ENCODE measurements at regions not wholly inside any gene's neighbourhood (a gene's known extent, or its start where the extent isn't known, plus 50 kb on each side); places are given as distances from the start of the nearest gene placed in this dataset.
"Not testable (repeated sequence)": the region's sequence is repeated elsewhere in the genome, so short reads cannot be mapped to it uniquely, and the experiment has no call there.

GRCh38 chr7:50251765-50252164, 52.8 kb upstream of the IKZF1 start:
- no peak overlapping the region for H3K4me3 ChIP-seq (ENCODE audit: low read length)
- no peaks in the 10 kb centered on the region for H3K27me3 ChIP-seq (ENCODE audit: insufficient read depth, low read length)
- peaks cover 8% of the 10 kb centered on the region for H3K9me3 ChIP-seq (ENCODE audit: low read depth, low read length)
- H3K4me1 ChIP-seq (ENCODE audit: insufficient read depth, low read length) = no peaks in the 10 kb centered on the region

DNA sequence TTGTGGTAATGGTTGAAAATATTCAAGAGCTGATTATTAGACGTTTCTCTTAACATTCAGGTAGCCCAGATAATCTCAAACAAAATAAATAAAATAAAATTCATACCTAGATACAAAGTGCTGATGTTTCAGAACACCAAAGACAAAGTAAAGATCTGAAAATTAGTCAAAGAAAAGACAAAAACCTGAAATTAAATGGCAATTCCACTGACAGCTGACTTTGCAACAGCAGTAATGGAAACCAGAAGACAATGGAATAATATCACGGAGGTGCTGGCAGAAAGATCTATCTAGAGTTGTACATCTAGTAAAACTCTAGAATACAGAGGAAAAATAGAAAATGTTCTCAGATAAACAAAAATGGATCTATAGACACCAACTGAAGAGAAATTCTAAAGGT, 58.0 kb upstream of the IKZF1 start:
- peaks cover 29% of the 10 kb centered on the region for H3K9me3 ChIP-seq (ENCODE audit: low read depth, low read length)
- H3K4me1 ChIP-seq (ENCODE audit: insufficient read depth, low read length) = no peaks in the 10 kb centered on the region
- no peaks in the 10 kb centered on the region for H3K27me3 ChIP-seq (ENCODE audit: insufficient read depth, low read length)
- no peak overlapping the region for H3K4me3 ChIP-seq (ENCODE audit: low read length)

DNA sequence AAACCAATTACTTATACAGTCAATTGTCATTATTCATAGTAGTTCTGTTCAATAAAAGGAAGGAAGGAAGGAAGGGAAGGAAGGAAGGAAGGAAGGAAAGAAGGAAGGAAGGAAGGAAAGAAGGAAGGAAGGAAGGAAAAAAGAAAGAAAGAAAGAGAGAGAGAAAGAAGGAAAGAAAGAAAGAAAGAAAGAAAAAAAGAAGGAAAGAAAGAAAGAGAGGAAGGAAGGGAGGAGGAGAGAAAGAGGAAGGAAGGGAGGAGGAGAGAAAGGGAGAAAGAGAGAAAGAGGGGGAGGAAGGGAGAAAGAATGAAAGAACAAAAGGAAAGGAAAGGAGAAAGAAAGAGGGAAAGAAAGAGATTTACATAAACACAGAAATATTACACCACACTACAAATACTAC, 62.4 kb upstream of the IKZF1 start:
- not testable (repeated sequence) for H3K27me3 ChIP-seq (ENCODE audit: insufficient read depth, low read length); H3K4me3 ChIP-seq (ENCODE audit: low read length); H3K4me1 ChIP-seq (ENCODE audit: insufficient read depth, low read length)
- H3K9me3 ChIP-seq (ENCODE audit: low read depth, low read length) = peaks cover 24% of the 10 kb centered on the region

DNA sequence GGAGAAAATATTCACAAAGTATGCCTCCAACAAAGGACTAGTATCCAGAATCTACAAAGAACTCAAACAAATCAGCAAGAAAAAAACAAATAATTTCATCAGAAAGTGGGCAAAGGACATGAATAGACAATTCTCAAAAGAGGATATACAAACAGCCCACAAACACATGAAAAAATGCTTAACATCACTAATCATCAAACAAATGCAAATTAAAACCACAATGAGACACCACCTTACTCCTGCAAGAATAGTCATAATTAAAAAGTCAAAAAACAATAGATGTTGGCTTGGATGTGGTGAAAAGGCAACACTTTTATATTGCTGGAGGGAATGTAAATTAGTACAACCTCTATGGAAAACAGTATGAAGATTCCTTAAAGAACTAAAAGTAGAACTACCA, 63.8 kb upstream of the IKZF1 start:
- H3K9me3 ChIP-seq (ENCODE audit: low read depth, low read length) = peaks cover 10% of the 10 kb centered on the region
- not testable (repeated sequence) for H3K4me1 ChIP-seq (ENCODE audit: insufficient read depth, low read length); H3K4me3 ChIP-seq (ENCODE audit: low read length); H3K27me3 ChIP-seq (ENCODE audit: insufficient read depth, low read length)

DNA sequence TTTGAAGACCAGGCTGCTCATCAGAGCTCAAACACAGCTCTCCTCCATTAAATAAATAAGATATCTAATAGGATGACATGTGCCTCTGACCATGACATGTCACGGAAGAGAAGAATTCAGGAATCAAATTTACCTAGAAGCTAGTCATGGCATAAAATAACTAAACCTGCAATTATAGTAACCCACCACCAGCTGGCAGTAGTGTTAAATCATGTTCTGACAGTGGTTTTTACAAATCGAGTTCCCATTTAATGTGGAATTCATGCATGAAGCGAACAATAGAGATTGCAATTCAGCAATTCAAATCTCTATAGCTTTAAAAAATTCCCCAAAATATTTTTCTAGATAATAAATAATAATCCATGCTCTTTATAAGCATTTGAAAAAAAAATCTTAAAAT, 74.6 kb upstream of the IKZF1 start:
- Histone ChIP-seq H3K9me3 (ENCODE audit: low read depth, low read length) (peaks cover 11% of the 10 kb centered on the region), H3K4me1 (ENCODE audit: insufficient read depth, low read length) (peaks cover 23% of the 10 kb centered on the region), H3K27me3 (ENCODE audit: insufficient read depth, low read length) (no peaks in the 10 kb centered on the region), H3K4me3 (ENCODE audit: low read length) (no peak overlapping the region)

DNA sequence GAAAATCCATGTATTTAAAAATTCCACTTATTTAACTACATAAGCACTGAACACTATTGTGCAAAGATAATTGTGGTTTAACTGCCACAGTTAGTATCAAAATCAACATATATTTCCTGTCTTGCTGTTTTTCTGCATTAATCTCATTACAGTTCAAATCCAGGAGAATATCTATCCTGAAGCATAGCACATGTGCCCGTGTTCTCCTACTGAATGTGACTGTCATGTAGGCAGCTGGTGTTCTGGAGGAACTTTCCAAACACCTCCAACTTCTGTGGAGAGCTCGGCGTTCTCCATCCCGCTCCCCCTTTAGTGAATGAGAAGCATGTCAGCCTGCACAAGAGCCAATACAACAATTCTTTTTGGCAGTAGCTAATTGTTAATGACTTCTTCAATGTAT, 76.4 kb upstream of the IKZF1 start:
- Histone ChIP-seq H3K9me3 (ENCODE audit: low read depth, low read length) (peaks cover 11% of the 10 kb centered on the region), H3K4me1 (ENCODE audit: insufficient read depth, low read length) (peaks cover 23% of the 10 kb centered on the region), H3K4me3 (ENCODE audit: low read length) (no peak overlapping the region), H3K27me3 (ENCODE audit: insufficient read depth, low read length) (no peaks in the 10 kb centered on the region)

DNA sequence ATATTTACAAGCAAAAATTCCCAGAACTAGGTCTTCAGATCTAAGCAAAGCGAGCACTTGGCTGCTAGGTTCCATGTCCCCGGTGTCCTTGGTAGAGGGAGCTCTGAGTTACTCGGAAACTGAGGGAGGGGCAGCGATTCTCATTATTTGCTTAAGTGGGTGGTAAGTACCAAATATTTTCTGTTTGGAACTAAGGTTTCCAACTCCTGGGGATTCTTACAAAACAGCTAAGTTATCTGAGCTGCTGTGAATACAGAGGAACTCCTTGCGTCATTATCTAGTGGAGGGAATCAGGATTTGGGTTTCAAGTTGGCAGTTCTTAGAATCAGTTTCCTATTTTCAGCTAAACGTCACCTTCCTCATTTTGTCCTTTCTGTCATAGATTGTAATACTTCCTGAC, 76.8 kb upstream of the IKZF1 start:
- Histone ChIP-seq H3K4me3 (ENCODE audit: low read length) (no peak overlapping the region), H3K4me1 (ENCODE audit: insufficient read depth, low read length) (peaks cover 23% of the 10 kb centered on the region), H3K27me3 (ENCODE audit: insufficient read depth, low read length) (no peaks in the 10 kb centered on the region), H3K9me3 (ENCODE audit: low read depth, low read length) (peaks cover 13% of the 10 kb centered on the region)

- H3K27me3 ChIP-seq (ENCODE audit: insufficient read depth, low read length) = no peaks in the 10 kb centered on the region
- H3K4me1 ChIP-seq (ENCODE audit: insufficient read depth, low read length) = peaks cover 24% of the 10 kb centered on the region
- no peak overlapping the region for H3K4me3 ChIP-seq (ENCODE audit: low read length)
- peaks cover 24% of the 10 kb centered on the region for H3K9me3 ChIP-seq (ENCODE audit: low read depth, low read length)
Observed at GRCh38 chr7:50226669-50227068, 77.8 kb upstream of the IKZF1 start.

GRCh38 chr7:50226145-50226544, 78.4 kb upstream of the IKZF1 start:
- H3K4me3 ChIP-seq (ENCODE audit: low read length) = no peak overlapping the region
- H3K27me3 ChIP-seq (ENCODE audit: insufficient read depth, low read length) = no peaks in the 10 kb centered on the region
- peaks cover 26% of the 10 kb centered on the region for H3K9me3 ChIP-seq (ENCODE audit: low read depth, low read length)

GRCh38 chr7:50221433-50221832, 83.1 kb upstream of the IKZF1 start:
- H3K27me3 ChIP-seq (ENCODE audit: insufficient read depth, low read length) = no peaks in the 10 kb centered on the region
- peaks cover 57% of the 10 kb centered on the region for H3K4me1 ChIP-seq (ENCODE audit: insufficient read depth, low read length)
- peaks cover 15% of the 10 kb centered on the region for H3K9me3 ChIP-seq (ENCODE audit: low read depth, low read length)
- H3K4me3 ChIP-seq (ENCODE audit: low read length) = no peak overlapping the region

More at GRCh38 chr7:50226145-50226544, 78.4 kb upstream of the IKZF1 start:
- H3K4me1 ChIP-seq (ENCODE audit: insufficient read depth, low read length) = peaks cover 30% of the 10 kb centered on the region

DNA sequence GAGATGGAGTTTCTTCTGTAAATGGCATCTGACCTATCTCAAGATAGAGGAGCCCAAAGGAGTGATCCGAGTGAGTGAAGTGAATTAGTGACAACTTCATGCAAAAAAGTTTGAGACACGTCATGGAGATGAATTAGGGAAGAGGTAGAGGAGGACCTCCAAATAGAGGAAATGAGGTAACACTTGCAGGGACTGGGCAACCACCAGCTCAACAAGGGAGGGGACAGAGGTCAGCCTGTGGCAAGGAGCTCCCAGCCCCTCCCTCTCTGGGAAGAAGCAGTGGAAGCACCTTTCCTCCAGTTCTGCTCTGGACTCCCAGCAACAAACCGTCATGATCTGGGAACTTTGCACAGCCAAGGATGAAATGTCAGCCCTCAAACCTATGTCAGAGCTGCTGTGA, 83.5 kb upstream of the IKZF1 start:
- no peak overlapping the region for H3K4me3 ChIP-seq (ENCODE audit: low read length)
- peaks cover 15% of the 10 kb centered on the region for H3K9me3 ChIP-seq (ENCODE audit: low read depth, low read length)

GRCh38 chr7:50220273-50220672, 84.2 kb upstream of the IKZF1 start:
- Histone ChIP-seq H3K4me1 (ENCODE audit: insufficient read depth, low read length) (peaks cover 65% of the 10 kb centered on the region), H3K4me3 (ENCODE audit: low read length) (no peak overlapping the region), H3K9me3 (ENCODE audit: low read depth, low read length) (peaks cover 15% of the 10 kb centered on the region), H3K27me3 (ENCODE audit: insufficient read depth, low read length) (no peaks in the 10 kb centered on the region)

More for the DNA sequence above, 83.5 kb upstream of the IKZF1 start:
- Histone ChIP-seq H3K27me3 (ENCODE audit: insufficient read depth, low read length) (no peaks in the 10 kb centered on the region), H3K4me1 (ENCODE audit: insufficient read depth, low read length) (peaks cover 58% of the 10 kb centered on the region)

- Histone ChIP-seq H3K9me3 (ENCODE audit: low read depth, low read length) (peaks cover 15% of the 10 kb centered on the region), H3K27me3 (ENCODE audit: insufficient read depth, low read length) (no peaks in the 10 kb centered on the region), H3K4me3 (ENCODE audit: low read length) (no peak overlapping the region), H3K4me1 (ENCODE audit: insufficient read depth, low read length) (peaks cover 90% of the 10 kb centered on the region)
Observed at GRCh38 chr7:50217821-50218281, 86.7 kb upstream of the IKZF1 start.

GRCh38 chr7:50217401-50217800, 87.1 kb upstream of the IKZF1 start:
- Histone ChIP-seq H3K9me3 (ENCODE audit: low read depth, low read length) (peaks cover 10% of the 10 kb centered on the region), H3K4me1 (ENCODE audit: insufficient read depth, low read length) (peaks cover 94% of the 10 kb centered on the region), H3K27me3 (ENCODE audit: insufficient read depth, low read length) (no peaks in the 10 kb centered on the region), H3K4me3 (ENCODE audit: low read length) (no peak overlapping the region)

DNA sequence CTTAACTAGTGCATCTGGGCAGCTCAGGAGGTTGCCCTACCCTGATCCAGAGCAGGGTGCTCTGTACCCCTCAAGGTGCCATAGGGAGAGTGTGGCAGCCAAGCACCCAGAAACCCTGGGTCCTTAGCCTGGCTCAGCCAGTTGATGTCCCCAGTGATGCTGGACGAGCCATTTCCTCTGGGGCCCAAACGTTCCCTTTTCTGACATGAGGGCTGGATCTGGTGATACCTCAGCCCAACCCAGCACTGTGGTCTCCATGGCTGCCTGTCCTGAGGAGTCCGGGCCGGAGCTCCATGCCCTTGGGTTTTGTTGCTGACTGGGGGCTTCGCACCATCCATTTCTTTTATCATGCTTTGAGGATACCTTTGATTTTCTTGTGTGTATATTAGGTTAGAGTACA, 87.9 kb upstream of the IKZF1 start:
- H3K4me1 ChIP-seq (ENCODE audit: insufficient read depth, low read length) = peaks cover 100% of the 10 kb centered on the region

DNA sequence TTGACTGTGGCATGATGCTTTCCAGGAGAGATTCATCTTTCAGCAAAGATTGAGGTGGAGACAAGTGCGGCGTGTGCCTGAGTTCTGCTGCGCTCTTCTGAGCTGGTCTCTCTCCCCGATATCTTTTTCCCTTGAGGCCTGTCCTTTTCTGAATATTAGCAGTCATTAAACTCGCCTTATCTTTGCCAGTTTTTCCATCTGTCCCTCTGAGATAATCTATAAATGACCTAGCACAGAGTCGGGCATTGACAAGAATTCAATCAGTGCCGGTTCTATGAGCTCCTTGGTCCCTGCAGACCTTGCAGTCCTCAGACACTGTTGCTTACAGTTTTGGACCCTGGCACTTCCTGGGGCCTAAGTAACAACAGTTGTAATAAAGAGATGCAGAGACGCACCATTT, 89.7 kb upstream of the IKZF1 start:
- no peaks in the 10 kb centered on the region for H3K27me3 ChIP-seq (ENCODE audit: insufficient read depth, low read length)
- H3K4me1 ChIP-seq (ENCODE audit: insufficient read depth, low read length) = peaks cover 98% of the 10 kb centered on the region
- H3K4me3 ChIP-seq (ENCODE audit: low read length) = no peak overlapping the region
- no peaks in the 10 kb centered on the region for H3K9me3 ChIP-seq (ENCODE audit: low read depth, low read length)

More for the DNA sequence above, 87.9 kb upstream of the IKZF1 start:
- Histone ChIP-seq H3K4me3 (ENCODE audit: low read length) (no peak overlapping the region), H3K27me3 (ENCODE audit: insufficient read depth, low read length) (no peaks in the 10 kb centered on the region), H3K9me3 (ENCODE audit: low read depth, low read length) (peaks cover 2% of the 10 kb centered on the region)
